ENCODE measurements at regions not wholly inside any gene's neighbourhood (a gene's known extent, or its start where the extent isn't known, plus 50 kb on each side); places are given as distances from the start of the nearest gene placed in this dataset.

DNA sequence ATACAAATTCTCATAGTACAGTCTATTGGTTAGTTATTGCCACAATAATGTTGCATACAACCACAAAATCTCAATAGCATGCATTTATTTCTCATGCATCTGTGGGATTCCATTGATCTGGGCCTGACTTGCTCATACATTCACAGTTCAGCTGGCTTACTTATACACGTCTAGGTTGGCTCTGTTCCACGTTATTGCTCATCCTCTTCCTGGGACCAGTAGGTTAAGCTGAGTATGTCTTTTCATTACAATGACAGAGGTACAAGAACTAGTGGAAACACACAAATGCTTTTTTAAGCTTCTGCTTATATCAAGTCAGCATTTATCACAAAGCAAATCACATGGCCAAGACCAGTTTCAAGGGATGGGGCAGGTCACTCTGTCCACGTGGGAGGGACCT lies 485.3 kb upstream of the BTBD3 start:
- TF ChIP-seq, protein P1, sequence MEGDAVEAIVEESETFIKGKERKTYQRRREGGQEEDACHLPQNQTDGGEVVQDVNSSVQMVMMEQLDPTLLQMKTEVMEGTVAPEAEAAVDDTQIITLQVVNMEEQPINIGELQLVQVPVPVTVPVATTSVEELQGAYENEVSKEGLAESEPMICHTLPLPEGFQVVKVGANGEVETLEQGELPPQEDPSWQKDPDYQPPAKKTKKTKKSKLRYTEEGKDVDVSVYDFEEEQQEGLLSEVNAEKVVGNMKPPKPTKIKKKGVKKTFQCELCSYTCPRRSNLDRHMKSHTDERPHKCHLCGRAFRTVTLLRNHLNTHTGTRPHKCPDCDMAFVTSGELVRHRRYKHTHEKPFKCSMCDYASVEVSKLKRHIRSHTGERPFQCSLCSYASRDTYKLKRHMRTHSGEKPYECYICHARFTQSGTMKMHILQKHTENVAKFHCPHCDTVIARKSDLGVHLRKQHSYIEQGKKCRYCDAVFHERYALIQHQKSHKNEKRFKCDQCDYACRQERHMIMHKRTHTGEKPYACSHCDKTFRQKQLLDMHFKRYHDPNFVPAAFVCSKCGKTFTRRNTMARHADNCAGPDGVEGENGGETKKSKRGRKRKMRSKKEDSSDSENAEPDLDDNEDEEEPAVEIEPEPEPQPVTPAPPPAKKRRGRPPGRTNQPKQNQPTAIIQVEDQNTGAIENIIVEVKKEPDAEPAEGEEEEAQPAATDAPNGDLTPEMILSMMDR (IDR thresholded peaks at IDR 0.05; ENCODE audit: low read depth, low read length): no peak
- Histone ChIP-seq H3K27ac (no peak overlapping the region), H3K36me3 (no peaks in the 10 kb centered on the region), H3K9me3 (ENCODE audit: low read depth) (no peaks in the 10 kb centered on the region), H3K4me3 (no peak overlapping the region), H3K27me3 (no peaks in the 10 kb centered on the region), H3K4me1 (ENCODE audit: low read depth) (no peaks in the 10 kb centered on the region)
- DNase-seq (ENCODE audit: low read depth in 1 of 2, low spot score in 1 of 2): peak in 1 of 2 donors; percentile 78

DNA sequence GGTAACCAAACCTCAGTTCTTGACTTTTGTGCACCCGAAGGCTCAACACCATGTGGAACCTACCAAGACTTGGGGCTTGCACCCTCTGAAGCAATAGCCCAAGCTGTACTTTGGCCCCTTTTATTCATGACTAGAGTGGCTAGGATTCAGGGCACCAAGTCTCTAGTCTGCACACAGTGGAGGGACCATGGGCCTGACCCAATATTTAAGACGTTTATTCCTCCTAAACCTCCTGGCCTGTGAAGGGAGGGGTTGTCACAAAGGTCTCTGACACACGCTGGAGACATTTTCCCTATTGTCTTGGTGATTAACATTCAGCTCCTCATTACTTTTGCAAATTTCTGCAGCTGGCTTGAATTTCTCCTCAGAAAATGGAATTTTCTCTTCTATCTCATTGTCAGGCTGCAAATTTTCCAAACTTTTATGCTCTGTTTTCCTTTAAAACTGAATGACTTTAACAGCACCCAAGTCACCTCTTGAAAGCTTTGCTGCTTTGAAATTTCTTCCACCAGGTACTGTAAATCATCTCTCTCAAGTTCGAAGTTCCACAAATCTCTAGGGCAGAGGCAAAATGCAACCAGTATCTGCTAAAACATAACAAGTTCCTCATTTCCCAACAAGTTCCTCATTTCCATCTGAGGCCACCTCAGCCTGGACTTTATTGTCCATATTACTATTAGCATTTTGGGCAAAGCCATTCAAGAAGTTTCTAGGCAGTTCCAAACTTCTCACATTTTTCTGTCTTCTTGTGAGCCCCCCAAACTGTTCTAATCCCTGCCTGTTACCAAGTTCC lies 481.4 kb upstream of the BTBD3 start:
- Histone ChIP-seq H3K27me3 (no peaks in the 10 kb centered on the region), H3K4me3 (no peak overlapping the region), H3K27ac (no peak overlapping the region), H3K9me3 (ENCODE audit: low read depth) (no peaks in the 10 kb centered on the region), H3K4me1 (ENCODE audit: low read depth) (no peaks in the 10 kb centered on the region), H3K36me3 (no peaks in the 10 kb centered on the region)
- no peak for DNase-seq (ENCODE audit: low read depth in 1 of 2, low spot score in 1 of 2)
- TF ChIP-seq, protein P1 (IDR thresholded peaks at IDR 0.05; ENCODE audit: low read depth, low read length): no peak

DNA sequence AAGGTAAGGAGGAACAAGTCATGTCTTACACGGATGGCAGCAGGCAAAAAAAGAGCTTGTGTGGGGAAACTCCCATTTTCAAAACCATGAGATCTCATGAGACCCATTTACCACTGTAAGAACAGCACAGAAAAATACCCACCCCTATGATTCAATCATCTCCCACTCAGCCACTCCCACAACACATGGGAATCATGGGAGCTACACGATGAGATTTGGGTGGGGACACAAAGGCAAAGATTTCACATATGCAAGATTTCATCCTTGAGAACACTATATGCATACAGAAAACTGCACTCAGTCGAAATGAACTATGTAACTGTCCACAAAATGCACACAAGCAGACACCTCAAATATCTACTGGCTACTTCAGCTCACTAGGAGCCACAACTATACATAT lies 480.6 kb upstream of the BTBD3 start:
- TF ChIP-seq, protein P1 (IDR thresholded peaks at IDR 0.05; ENCODE audit: low read depth, low read length): no peak
- Histone ChIP-seq H3K4me1 (ENCODE audit: low read depth) (no peaks in the 10 kb centered on the region), H3K27me3 (no peaks in the 10 kb centered on the region), H3K9me3 (ENCODE audit: low read depth) (no peaks in the 10 kb centered on the region), H3K4me3 (no peak overlapping the region), H3K27ac (no peak overlapping the region), H3K36me3 (no peaks in the 10 kb centered on the region)
- DNase-seq (ENCODE audit: low read depth in 1 of 2, low spot score in 1 of 2): no peak

DNA sequence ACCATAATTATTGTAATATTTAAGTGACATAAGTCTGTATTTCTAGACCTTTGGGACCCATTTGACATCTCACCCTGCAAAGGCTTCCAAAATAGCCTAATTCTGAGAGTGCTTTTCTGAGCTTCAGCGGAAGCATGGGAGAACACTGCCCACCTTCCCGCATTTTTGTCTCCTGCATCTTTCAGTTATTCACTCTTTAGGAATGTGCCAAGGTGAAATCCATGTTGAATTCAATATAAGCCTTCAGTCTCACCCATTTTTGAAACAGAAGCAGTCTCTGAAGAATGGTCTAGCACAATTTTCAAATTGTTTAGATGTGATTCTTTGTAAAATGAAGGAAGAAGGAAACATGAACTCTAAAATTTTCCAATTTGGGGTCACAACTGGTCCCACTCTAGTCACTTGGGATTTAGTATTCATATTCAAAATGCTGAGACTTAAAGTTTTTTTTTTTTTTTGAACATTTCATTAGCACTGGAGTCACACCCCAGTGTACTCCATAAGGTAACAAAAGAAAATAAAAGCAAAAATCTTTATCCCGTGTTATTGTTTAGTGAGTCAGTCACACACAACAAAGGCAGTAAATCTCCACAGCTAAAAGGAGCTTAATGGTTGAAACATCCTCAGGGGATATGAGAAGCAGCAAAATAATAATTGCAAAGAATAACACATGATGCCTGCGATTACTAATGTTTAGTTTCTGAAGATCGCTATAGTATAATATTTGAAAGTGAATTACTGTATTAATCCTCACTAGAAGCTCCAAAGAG lies 479.9 kb upstream of the BTBD3 start:
- TF ChIP-seq, protein P1 (IDR thresholded peaks at IDR 0.05; ENCODE audit: low read depth, low read length): no peak
- no peaks in the 10 kb centered on the region for H3K4me1 ChIP-seq (ENCODE audit: low read depth)
- H3K36me3 ChIP-seq: no peaks in the 10 kb centered on the region
- no peak overlapping the region for H3K27ac ChIP-seq
- H3K9me3 ChIP-seq (ENCODE audit: low read depth): no peaks in the 10 kb centered on the region
- H3K27me3 ChIP-seq: no peaks in the 10 kb centered on the region
- H3K4me3 ChIP-seq: no peak overlapping the region
- DNase-seq (ENCODE audit: low read depth in 1 of 2, low spot score in 1 of 2): no peak

DNA sequence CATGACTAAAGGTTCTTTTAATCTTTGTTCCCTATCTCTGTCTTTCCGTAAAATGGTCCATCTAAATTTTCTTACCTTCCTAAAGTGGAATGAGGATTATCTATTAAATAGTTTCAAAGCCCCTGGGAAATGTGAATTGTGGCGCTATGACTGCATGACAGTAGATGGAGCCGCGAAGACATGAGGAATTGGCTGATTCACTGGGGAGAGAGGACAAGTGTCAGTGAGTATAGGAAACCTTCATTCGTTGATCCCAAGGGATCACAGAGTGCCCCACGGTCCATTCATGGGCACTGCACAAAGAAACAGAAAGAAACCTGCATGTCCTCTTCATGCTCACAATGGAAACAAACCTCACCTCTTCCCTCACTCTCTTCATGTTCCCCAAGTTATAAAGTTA lies 479.3 kb upstream of the BTBD3 start:
- H3K9me3 ChIP-seq (ENCODE audit: low read depth): no peaks in the 10 kb centered on the region
- no peaks in the 10 kb centered on the region for H3K36me3 ChIP-seq
- no peak overlapping the region for H3K27ac ChIP-seq
- no peaks in the 10 kb centered on the region for H3K27me3 ChIP-seq
- no peak overlapping the region for H3K4me3 ChIP-seq
- H3K4me1 ChIP-seq (ENCODE audit: low read depth): no peaks in the 10 kb centered on the region
- TF ChIP-seq, protein P1 (IDR thresholded peaks at IDR 0.05; ENCODE audit: low read depth, low read length): no peak
- DNase-seq (ENCODE audit: low read depth in 1 of 2, low spot score in 1 of 2): no peak
